Naive B cell (primary cell): ENCODE measurements at regions not wholly inside any gene's neighbourhood (a gene's known extent, or its start where the extent isn't known, plus 50 kb on each side); places are given as distances from the start of the nearest gene placed in this dataset.
A peak's percentile ranks its signal among the peaks of the same experiment; 100 is the strongest.

Experiments used
- ATAC-seq, 2 donors: fragments of 150-1000 bp; cut with Tn5 transposase; 2 replicates each; pipeline ENCODE4 v1.10.0; 2021; ENCODE audit warnings: low read depth in 2 of 2, mild to moderate bottlenecking in 2 of 2, moderate library complexity in 2 of 2
- DNase-seq: peaks from one replicate; pipeline ENCODE4 v3.0.0; 2022
- H3K27ac Mint-ChIP-seq, 6 donors: one replicate each; pipeline ENCODE4 v1.8.0; 2020 to 2022; ENCODE audit warnings: mild to moderate bottlenecking in 6 of 6, mixed read lengths in 6 of 6, moderate library complexity in 5 of 6, inconsistent platforms in 2 of 6
- H3K27me3 Mint-ChIP-seq, 3 donors: one replicate each; pipeline ENCODE4 v1.8.0; 2021 to 2022; ENCODE audit warnings: mixed read lengths in 3 of 3, mild to moderate bottlenecking in 1 of 3
- H3K36me3 Mint-ChIP-seq, 2 donors: one replicate each; pipeline ENCODE4 v1.8.0; 2020 to 2022; ENCODE audit warnings: mixed read lengths in 2 of 2, inconsistent platforms in 1 of 2, mild to moderate bottlenecking in 1 of 2
- H3K4me1 Mint-ChIP-seq, 3 donors: one replicate each; pipeline ENCODE4 v1.8.0; 2020 to 2022; ENCODE audit warnings: mixed read lengths in 3 of 3, inconsistent platforms in 1 of 3, mild to moderate bottlenecking in 1 of 3, moderate library complexity in 1 of 3
- H3K4me3 Mint-ChIP-seq, 8 donors: one replicate each; pipeline ENCODE4 v1.8.0; 2020 to 2022; ENCODE audit warnings: mild to moderate bottlenecking in 8 of 8, mixed read lengths in 8 of 8, moderate library complexity in 8 of 8, inconsistent platforms in 2 of 8
- H3K9me3 Mint-ChIP-seq, 7 donors: one replicate each; pipeline ENCODE4 v1.8.0; 2020 to 2022; ENCODE audit warnings: mixed read lengths in 7 of 7, mild to moderate bottlenecking in 5 of 7, inconsistent platforms in 2 of 7, moderate library complexity in 1 of 7

DNA sequence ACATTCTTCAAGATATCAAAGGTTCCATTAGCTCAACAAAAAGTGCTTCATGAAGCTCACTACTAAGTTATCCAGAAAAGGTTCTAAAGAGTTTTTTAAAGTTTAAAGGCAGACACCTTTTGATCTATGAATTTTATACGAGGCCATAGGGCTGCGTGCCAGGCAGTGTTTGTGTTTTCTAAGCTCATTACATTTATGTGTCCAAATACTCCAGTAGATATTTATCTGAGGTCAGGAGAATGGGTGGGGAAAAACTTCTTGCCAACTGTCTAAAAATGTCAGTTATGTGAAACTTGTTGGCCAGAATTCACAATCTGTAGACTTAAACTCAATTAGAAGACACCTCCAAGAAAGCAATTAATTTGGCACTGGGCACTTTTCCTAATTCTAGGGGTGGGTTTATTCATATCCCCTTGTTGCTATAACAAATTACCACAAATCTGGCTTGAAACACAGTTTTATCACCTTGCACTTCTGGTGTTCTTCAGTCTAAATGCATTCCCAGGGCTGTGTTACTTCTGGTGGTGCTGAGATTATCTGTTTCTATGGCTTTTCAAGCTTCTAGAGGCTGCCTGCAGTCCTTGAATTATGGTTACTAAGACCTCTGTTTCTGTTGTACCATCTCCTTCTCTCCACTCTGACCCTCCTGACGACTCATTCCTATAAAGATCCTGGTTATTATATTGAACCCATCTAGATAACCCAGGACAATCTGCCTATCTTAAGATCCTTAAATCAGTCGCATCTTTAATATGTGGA, 1030.4 kb upstream of the CNTN5 start:
- Mint-ChIP-seq H3K27ac (peak overlapping the region in 1 of 6 donors; percentile 18), H3K36me3 (no peaks in the 10 kb centered on the region), H3K4me1 (no peaks in the 10 kb centered on the region), H3K9me3 (peaks cover 0 to 8% (median 3%) of the 10 kb centered on the region in 7 donors), H3K4me3 (no peak overlapping the region), H3K27me3 (no peaks in the 10 kb centered on the region)
- DNase-seq = no peak
- no peak for ATAC-seq

GRCh38 chr11:97993562-97993961, 1027.2 kb upstream of the CNTN5 start:
- ATAC-seq (no peak), DNase-seq (no peak)
- Mint-ChIP-seq H3K36me3 (no peaks in the 10 kb centered on the region), H3K27me3 (no peaks in the 10 kb centered on the region), H3K27ac (no peak overlapping the region), H3K9me3 (peaks cover 0 to 8% (median 3%) of the 10 kb centered on the region in 7 donors), H3K4me1 (no peaks in the 10 kb centered on the region), H3K4me3 (no peak overlapping the region)

GRCh38 chr11:97995874-97996273, 1024.9 kb upstream of the CNTN5 start:
- Mint-ChIP-seq H3K9me3 (peaks cover 0 to 8% (median 0%) of the 10 kb centered on the region in 7 donors), H3K36me3 (no peaks in the 10 kb centered on the region), H3K4me1 (no peaks in the 10 kb centered on the region), H3K27ac (no peak overlapping the region), H3K27me3 (no peaks in the 10 kb centered on the region), H3K4me3 (no peak overlapping the region)
- DNase-seq (no peak), ATAC-seq (no peak)

DNA sequence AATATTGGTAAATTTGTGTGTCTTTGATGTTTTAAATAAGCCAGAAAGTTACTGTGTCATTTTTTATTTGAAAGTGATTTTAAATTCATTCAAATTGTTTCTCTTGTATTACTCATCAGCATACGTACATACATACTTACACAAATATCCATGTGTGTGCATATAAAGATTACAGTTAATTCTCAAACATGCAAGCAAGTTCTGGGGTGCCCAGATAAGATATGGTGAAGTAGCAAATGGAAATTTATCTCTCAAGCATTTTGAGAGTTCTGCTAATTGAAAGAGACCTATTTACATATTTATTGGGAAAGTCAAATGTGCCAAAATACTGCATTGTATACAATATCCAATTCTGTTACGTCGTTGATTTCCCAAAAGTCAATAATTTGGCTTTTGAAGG, 1024.0 kb upstream of the CNTN5 start:
- no peak for DNase-seq
- ATAC-seq = no peak
- Mint-ChIP-seq H3K9me3 (peaks cover 0 to 5% (median 0%) of the 10 kb centered on the region in 7 donors), H3K4me3 (no peak overlapping the region), H3K36me3 (no peaks in the 10 kb centered on the region), H3K4me1 (no peaks in the 10 kb centered on the region), H3K27me3 (no peaks in the 10 kb centered on the region), H3K27ac (no peak overlapping the region)

GRCh38 chr11:98003606-98004371, 1017.0 kb upstream of the CNTN5 start:
- Mint-ChIP-seq H3K36me3 (no peaks in the 10 kb centered on the region), H3K27me3 (no peaks in the 10 kb centered on the region), H3K4me1 (no peaks in the 10 kb centered on the region), H3K27ac (no peak overlapping the region), H3K4me3 (no peak overlapping the region), H3K9me3 (peaks cover 0 to 8% (median 2%) of the 10 kb centered on the region in 7 donors)
- no peak for DNase-seq
- no peak for ATAC-seq

DNA sequence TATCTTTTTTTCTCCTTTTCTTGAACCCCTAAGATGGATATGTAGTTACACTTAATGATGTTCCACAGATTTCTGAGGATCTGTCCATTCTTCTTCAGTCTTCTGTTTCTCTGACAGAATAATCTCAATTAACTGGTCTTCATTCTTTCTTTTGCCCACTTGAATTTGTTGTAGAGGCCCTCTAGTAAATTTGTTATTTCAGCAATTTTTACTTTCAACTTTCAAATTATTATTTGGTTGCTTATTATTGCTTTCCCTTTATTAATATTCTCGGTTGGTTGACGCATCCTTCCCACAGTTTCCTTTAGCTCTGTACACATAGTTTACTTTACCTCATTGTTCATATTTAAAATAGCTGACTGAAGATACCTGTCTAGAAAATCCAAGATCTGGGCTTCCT, 1013.7 kb upstream of the CNTN5 start:
- ATAC-seq (no peak), DNase-seq (no peak)
- Mint-ChIP-seq H3K9me3 (peaks cover 0 to 13% (median 2%) of the 10 kb centered on the region in 7 donors), H3K27me3 (no peaks in the 10 kb centered on the region), H3K4me3 (no peak overlapping the region), H3K4me1 (no peaks in the 10 kb centered on the region), H3K27ac (no peak overlapping the region), H3K36me3 (no peaks in the 10 kb centered on the region)

DNA sequence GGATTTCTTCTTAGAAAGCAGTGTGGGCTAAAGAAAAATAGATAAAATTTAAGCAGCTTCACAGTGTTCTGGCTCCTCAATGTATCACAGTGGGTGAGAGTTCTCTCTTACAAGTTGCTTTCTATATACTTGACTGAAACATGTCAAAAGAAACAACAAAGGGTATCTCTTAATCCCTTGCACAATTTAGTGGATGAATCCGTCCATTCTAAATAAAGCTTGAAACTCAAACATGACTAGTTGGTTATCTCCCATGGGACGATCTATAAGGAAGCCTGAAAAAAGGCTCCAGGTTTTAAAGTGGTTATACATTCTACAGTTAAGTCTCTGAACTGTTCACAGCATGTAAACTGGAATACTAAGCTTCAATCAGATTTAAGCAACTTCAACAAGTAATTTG, 993.1 kb upstream of the CNTN5 start:
- Mint-ChIP-seq H3K9me3 (no peaks in the 10 kb centered on the region), H3K4me1 (no peaks in the 10 kb centered on the region), H3K27ac (no peak overlapping the region), H3K36me3 (no peaks in the 10 kb centered on the region), H3K27me3 (no peaks in the 10 kb centered on the region), H3K4me3 (no peak overlapping the region)
- DNase-seq (no peak), ATAC-seq (no peak)

DNA sequence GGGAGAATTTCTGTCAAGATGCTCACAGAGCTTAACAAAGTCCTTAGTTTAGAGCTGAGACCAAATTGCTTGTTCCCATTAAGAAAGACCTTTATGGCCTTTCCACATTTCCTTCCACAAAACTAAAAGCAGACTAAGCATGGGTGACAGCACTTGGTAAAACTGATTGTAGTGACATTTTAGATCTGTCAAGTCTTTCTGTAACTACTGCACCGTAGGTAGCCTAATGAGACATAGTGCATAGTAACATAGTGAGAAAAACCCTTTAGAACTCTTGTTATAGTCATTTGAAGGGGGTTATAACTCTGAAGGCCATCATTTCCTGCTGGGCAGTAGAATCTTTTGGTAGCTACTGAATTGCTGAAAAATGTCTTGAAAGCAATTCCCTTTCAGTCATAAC, 990.9 kb upstream of the CNTN5 start:
- H3K4me1 Mint-ChIP-seq = no peaks in the 10 kb centered on the region
- H3K36me3 Mint-ChIP-seq = no peaks in the 10 kb centered on the region
- H3K4me3 Mint-ChIP-seq = no peak overlapping the region
- peaks cover 0 to 3% (median 2%) of the 10 kb centered on the region in 7 donors for H3K9me3 Mint-ChIP-seq
- ATAC-seq = no peak
- H3K27me3 Mint-ChIP-seq = no peaks in the 10 kb centered on the region
- no peak overlapping the region for H3K27ac Mint-ChIP-seq
- no peak for DNase-seq

- DNase-seq (no peak), ATAC-seq (no peak)
- peaks cover 2 to 14% (median 5%) of the 10 kb centered on the region in 7 donors for H3K9me3 Mint-ChIP-seq
- H3K27ac Mint-ChIP-seq = no peak overlapping the region
- no peak overlapping the region for H3K4me3 Mint-ChIP-seq
- H3K27me3 Mint-ChIP-seq = no peaks in the 10 kb centered on the region
- H3K4me1 Mint-ChIP-seq = no peaks in the 10 kb centered on the region
- H3K36me3 Mint-ChIP-seq = no peaks in the 10 kb centered on the region
These were observed 983.9 kb upstream of the CNTN5 start for GRCh38 chr11:98036810-98037209.

GRCh38 chr11:98040061-98040808, 980.5 kb upstream of the CNTN5 start:
- no peak for DNase-seq
- Mint-ChIP-seq H3K9me3 (peaks cover 0 to 13% (median 3%) of the 10 kb centered on the region in 7 donors), H3K27ac (no peak overlapping the region), H3K4me3 (no peak overlapping the region), H3K36me3 (no peaks in the 10 kb centered on the region), H3K27me3 (no peaks in the 10 kb centered on the region), H3K4me1 (no peaks in the 10 kb centered on the region)
- no peak for ATAC-seq

GRCh38 chr11:98047647-98048046, 973.1 kb upstream of the CNTN5 start:
- Mint-ChIP-seq H3K27ac (no peak overlapping the region), H3K4me3 (no peak overlapping the region), H3K36me3 (no peaks in the 10 kb centered on the region), H3K4me1 (no peaks in the 10 kb centered on the region), H3K9me3 (peaks cover 0 to 9% (median 5%) of the 10 kb centered on the region in 7 donors), H3K27me3 (no peaks in the 10 kb centered on the region)
- no peak for ATAC-seq
- no peak for DNase-seq

DNA sequence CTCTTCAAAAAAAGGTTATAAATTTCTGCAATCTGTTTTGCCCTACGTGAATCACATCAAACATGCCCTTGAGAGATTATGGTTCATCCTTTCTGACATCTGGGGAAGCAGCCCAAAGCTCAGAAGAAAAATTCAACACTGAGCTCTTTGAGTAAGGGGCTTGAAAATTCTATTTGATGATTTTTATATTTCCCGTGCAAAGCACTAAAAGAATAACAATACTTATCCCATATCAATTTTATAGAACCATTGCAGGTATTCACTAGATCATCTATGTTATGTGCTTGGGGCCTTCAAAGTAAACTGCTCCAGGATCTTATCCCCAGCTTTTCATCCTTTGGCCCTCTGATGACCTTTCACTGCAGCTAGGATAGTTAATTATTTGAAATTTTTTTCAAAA, 966.9 kb upstream of the CNTN5 start:
- Mint-ChIP-seq H3K27me3 (no peaks in the 10 kb centered on the region), H3K4me3 (no peak overlapping the region), H3K9me3 (peaks cover 0 to 1% (median 0%) of the 10 kb centered on the region in 7 donors), H3K27ac (no peak overlapping the region), H3K4me1 (no peaks in the 10 kb centered on the region), H3K36me3 (no peaks in the 10 kb centered on the region)
- DNase-seq = no peak
- no peak for ATAC-seq

GRCh38 chr11:98056945-98057344, 963.8 kb upstream of the CNTN5 start:
- Mint-ChIP-seq H3K27me3 (no peaks in the 10 kb centered on the region), H3K27ac (no peak overlapping the region), H3K9me3 (peaks cover 0 to 3% (median 0%) of the 10 kb centered on the region in 7 donors), H3K4me3 (no peak overlapping the region), H3K36me3 (no peaks in the 10 kb centered on the region), H3K4me1 (no peaks in the 10 kb centered on the region)
- DNase-seq (no peak), ATAC-seq (no peak)

DNA sequence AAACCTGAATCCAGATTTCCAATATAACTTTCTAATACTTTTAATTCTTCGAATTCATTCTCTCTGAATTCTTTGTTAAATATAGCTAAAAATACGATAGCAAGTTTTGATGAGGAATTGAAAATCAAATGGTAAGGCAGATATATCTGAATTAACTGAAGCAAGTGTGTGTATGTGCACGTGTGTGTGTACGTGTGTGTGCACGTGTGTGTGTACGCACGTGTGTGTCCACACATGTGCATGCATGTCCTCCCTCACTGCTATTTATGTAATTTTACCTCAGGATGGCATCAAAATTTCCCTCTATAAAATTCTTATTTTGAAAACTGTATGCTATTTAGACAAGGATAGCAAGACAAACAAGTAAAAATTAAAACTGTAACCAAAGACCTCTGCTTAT, 961.3 kb upstream of the CNTN5 start:
- H3K4me1 Mint-ChIP-seq = no peaks in the 10 kb centered on the region
- no peaks in the 10 kb centered on the region for H3K27me3 Mint-ChIP-seq
- H3K4me3 Mint-ChIP-seq = no peak overlapping the region
- H3K9me3 Mint-ChIP-seq = peaks cover 0 to 9% (median 2%) of the 10 kb centered on the region in 7 donors
- ATAC-seq (no peak), DNase-seq (no peak)
- H3K36me3 Mint-ChIP-seq = no peaks in the 10 kb centered on the region
- no peak overlapping the region for H3K27ac Mint-ChIP-seq
